AG09319 (cell line): ENCODE measurements at regions not wholly inside any gene's neighbourhood (a gene's known extent, or its start where the extent isn't known, plus 50 kb on each side); places are given as distances from the start of the nearest gene placed in this dataset.

ENCODE experiments used
- DNase-seq: peaks from one replicate; pipeline ENCODE4 v3.0.0-alpha.2; 2010; ENCODE audit warnings: low read depth; ENCODE audit errors: extremely low read depth
- CTCF ChIP-seq: IDR thresholded peaks from 2 replicates; pipeline ENCODE4 v1.5.1; 2011; ENCODE audit warnings: low read depth, mild to moderate bottlenecking, inconsistent platforms, low read length, moderate library complexity

DNA sequence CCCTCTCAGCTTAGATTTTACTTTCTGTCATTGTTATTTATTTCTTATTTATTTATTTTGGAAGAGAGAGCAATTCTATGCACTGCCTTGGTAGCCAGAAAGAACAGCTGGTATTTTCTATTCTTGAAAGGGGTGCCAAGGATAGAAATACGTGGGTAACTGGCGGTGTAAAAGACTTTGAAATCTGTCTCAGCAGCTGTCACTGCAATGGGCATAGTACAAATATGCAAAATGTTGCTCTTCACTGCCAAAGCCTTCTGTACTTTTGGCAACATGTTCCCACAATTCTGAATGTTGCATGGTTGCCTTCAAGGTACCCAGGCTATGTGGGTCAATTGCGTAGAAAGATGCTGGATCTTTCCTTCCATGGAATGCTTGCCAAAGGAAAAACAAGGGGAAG is 230.2 kb upstream of the EDIL3 start:
- DNase-seq, result no peak
- TF ChIP-seq CTCF, result no peak

- DNase-seq, result no peak
- TF ChIP-seq CTCF, result no peak
These were observed 222.1 kb upstream of the EDIL3 start for GRCh38 chr5:84606784-84607183.

GRCh38 chr5:84605241-84605640 is 220.6 kb upstream of the EDIL3 start:
- no peak for TF ChIP-seq CTCF
- no peak for DNase-seq

GRCh38 chr5:84603568-84604185 is 219.0 kb upstream of the EDIL3 start:
- no peak for TF ChIP-seq CTCF
- DNase-seq, result peak; percentile 69

- DNase-seq, result no peak
- TF ChIP-seq CTCF, result no peak
These were observed 217.7 kb upstream of the EDIL3 start for GRCh38 chr5:84602371-84602771.

DNA sequence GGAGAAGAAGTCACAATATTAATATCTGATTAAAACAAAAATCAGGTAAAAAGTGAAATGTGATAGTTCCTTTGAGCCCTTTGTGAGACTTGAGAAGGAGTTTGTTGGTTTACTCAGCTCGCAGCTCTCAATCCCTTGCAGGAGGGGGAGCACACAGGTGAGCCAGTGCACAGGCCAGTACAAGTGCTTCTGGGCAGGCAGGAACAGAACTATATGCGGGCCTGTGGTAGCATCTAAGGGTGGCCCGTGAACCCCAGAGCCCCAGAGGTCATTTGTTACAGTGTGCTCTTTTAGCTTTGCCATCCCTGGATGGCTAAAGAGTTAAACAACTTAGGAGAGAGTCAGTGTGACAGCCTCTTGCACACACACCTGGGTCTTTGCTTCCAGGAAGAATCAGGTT is 215.3 kb upstream of the EDIL3 start:
- no peak for TF ChIP-seq CTCF
- no peak for DNase-seq

DNA sequence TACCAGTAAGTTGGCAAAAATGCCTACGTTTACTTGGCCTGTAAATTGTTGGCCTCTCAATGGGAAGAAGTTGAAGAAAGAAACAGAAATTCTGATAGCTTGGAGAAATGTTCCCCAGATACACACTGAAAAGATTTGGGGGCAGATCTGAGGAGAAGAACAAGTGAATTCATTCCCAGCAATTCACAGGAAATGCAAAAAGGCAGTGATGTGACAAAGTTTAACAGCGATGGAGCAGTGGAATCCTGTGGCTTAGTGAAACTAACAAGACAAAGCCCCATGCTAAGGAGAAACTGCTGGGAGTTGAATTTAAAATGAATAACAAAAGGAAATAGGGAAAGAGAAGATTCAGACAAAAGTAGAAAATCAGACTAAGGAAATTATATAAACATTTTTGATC is 213.2 kb upstream of the EDIL3 start:
- TF ChIP-seq CTCF, result no peak
- no peak for DNase-seq
